ENCODE measurements at regions not wholly inside any gene's neighbourhood (a gene's known extent, or its start where the extent isn't known, plus 50 kb on each side); places are given as distances from the start of the nearest gene placed in this dataset.
A peak's percentile ranks its signal among the peaks of the same experiment; 100 is the strongest.

GRCh38 chr2:122000556-122001340, 245.3 kb downstream of the TSN start:
- no peak for TF ChIP-seq CTCF (conservative IDR thresholded peaks at IDR 0.05)

GRCh38 chr2:122001441-122001874, 246.0 kb downstream of the TSN start:
- no peak for DNase-seq (ENCODE audit: low read depth, low spot score)
- TF ChIP-seq CTCF (conservative IDR thresholded peaks at IDR 0.05) = no peak
- no peaks in the 10 kb centered on the region for H3K36me3 Mint-ChIP-seq (ENCODE audit: low read depth)

More at GRCh38 chr2:122000556-122001340, 245.3 kb downstream of the TSN start:
- Mint-ChIP-seq H3K27me3 (ENCODE audit: low read depth) (no peaks in the 10 kb centered on the region), H3K4me3 (no peak overlapping the region), H3K27ac (ENCODE audit: unreplicated experiment) (no peak overlapping the region), H3K9me3 (no peaks in the 10 kb centered on the region), H3K4me1 (peaks cover 12% of the 10 kb centered on the region), H3K36me3 (ENCODE audit: low read depth) (no peaks in the 10 kb centered on the region)
- DNase-seq (ENCODE audit: low read depth, low spot score) = no peak

DNA sequence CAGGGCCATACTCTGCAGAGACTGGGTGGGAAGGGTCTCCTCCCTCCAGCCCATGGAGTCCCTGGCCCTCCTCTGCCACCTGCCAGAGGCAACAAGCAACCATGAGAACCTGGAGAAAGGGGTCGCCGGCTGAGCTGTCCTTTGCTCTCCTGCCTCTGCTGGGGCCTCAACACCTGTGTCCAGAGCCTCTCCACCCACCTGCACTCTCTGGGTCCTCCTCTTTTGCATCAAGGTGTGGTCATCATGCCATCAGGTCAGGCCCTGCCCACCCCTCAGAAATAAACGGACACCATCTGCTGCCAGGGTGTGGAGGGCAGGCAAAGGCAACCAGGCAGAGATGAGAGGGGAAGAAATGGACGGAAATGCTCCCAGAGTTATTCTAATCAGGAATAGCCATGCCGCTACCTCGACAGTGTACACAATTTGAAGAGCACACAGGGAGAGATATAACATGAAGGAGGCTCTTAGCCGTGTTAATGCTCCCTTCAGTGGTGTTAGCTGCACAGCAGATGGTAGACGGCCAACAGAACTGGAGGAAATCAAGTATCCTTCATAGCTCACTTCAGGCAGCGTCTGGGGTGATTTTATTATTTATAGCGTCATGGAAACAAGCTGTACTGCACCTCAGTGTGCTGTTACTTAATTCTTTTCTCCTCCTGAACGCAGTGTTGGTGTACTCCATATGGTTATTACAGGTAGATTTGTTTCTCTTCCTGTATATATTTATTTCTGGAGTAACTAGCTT, 247.9 kb downstream of the TSN start:
- Mint-ChIP-seq H3K36me3 (ENCODE audit: low read depth) (no peaks in the 10 kb centered on the region), H3K27me3 (ENCODE audit: low read depth) (no peaks in the 10 kb centered on the region), H3K4me1 (peaks cover 33% of the 10 kb centered on the region), H3K9me3 (no peaks in the 10 kb centered on the region), H3K4me3 (no peak overlapping the region), H3K27ac (ENCODE audit: unreplicated experiment) (no peak overlapping the region)
- no peak for TF ChIP-seq CTCF (conservative IDR thresholded peaks at IDR 0.05)
- DNase-seq (ENCODE audit: low read depth, low spot score) = no peak

More at GRCh38 chr2:122001441-122001874, 246.0 kb downstream of the TSN start:
- H3K27ac Mint-ChIP-seq (ENCODE audit: unreplicated experiment) = no peak overlapping the region
- no peak overlapping the region for H3K4me3 Mint-ChIP-seq
- peaks cover 19% of the 10 kb centered on the region for H3K4me1 Mint-ChIP-seq
- H3K9me3 Mint-ChIP-seq = no peaks in the 10 kb centered on the region
- no peaks in the 10 kb centered on the region for H3K27me3 Mint-ChIP-seq (ENCODE audit: low read depth)

GRCh38 chr2:122007126-122007525, 251.7 kb downstream of the TSN start:
- H3K9me3 Mint-ChIP-seq = no peaks in the 10 kb centered on the region
- DNase-seq (ENCODE audit: low read depth, low spot score) = no peak
- H3K36me3 Mint-ChIP-seq (ENCODE audit: low read depth) = no peaks in the 10 kb centered on the region
- H3K4me3 Mint-ChIP-seq = no peak overlapping the region
- TF ChIP-seq CTCF (conservative IDR thresholded peaks at IDR 0.05) = no peak
- H3K4me1 Mint-ChIP-seq = peaks cover 45% of the 10 kb centered on the region
- no peaks in the 10 kb centered on the region for H3K27me3 Mint-ChIP-seq (ENCODE audit: low read depth)
- peak overlapping the region; percentile 47 for H3K27ac Mint-ChIP-seq (ENCODE audit: unreplicated experiment)

DNA sequence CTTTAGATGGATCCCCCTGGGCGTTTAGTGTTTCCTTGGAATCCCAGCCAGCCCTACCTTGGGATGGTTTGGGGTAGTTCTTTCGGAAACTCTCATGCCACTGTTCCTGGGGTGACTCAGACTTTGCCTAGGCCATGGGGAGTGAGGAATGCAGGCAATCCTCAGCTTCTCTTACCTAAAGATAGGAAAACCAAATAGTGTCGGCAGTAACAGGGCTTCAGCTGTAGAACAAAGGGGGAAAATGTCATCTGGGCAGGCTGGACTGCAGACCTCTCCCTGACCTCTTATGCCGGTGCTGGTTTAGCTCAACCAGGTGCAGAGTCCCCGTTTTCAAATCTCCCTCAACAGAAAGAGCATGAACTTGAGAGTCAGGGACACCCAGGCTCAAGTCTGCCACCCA, 252.1 kb downstream of the TSN start:
- Mint-ChIP-seq H3K9me3 (no peaks in the 10 kb centered on the region), H3K4me1 (peaks cover 45% of the 10 kb centered on the region), H3K36me3 (ENCODE audit: low read depth) (no peaks in the 10 kb centered on the region), H3K27ac (ENCODE audit: unreplicated experiment) (no peak overlapping the region), H3K27me3 (ENCODE audit: low read depth) (no peaks in the 10 kb centered on the region), H3K4me3 (no peak overlapping the region)
- TF ChIP-seq CTCF (conservative IDR thresholded peaks at IDR 0.05) = no peak
- no peak for DNase-seq (ENCODE audit: low read depth, low spot score)

Measured in neural crest cell (in vitro differentiated cells).